ENCODE measurements at regions not wholly inside any gene's neighbourhood (a gene's known extent, or its start where the extent isn't known, plus 50 kb on each side); places are given as distances from the start of the nearest gene placed in this dataset.

- no peak for TF ChIP-seq REST (IDR thresholded peaks at IDR 0.05; ENCODE audit: low read depth)
- TF ChIP-seq RAD21 (IDR thresholded peaks at IDR 0.05; ENCODE audit: low read depth) = no peak
- TF ChIP-seq EP300 (IDR thresholded peaks at IDR 0.05; ENCODE audit: borderline replicate concordance) = no peak
- TF ChIP-seq USF1 (IDR thresholded peaks at IDR 0.05) = no peak
- TF ChIP-seq YY1 (IDR thresholded peaks at IDR 0.05; ENCODE audit: low read depth) = no peak
- TF ChIP-seq TAF1 (IDR thresholded peaks at IDR 0.05; ENCODE audit: low read depth) = no peak
Observed at GRCh38 chr17:33948309-33948708, 306.8 kb upstream of the CCL2 start.

All from Ishikawa (cell line).